Natural killer cell (primary cell): ENCODE measurements at regions not wholly inside any gene's neighbourhood (a gene's known extent, or its start where the extent isn't known, plus 50 kb on each side); places are given as distances from the start of the nearest gene placed in this dataset.

Experiments
- ATAC-seq, 3 donors: fragments of 150-1000 bp in 2 of 3; fragments of 200-7000 bp in 1 of 3; cut with Tn5 transposase; 1 replicate in 1 of 3; 2 replicates in 2 of 3; pipeline ENCODE4 v1.10.0; 2021; ENCODE audit warnings: mild to moderate bottlenecking in 2 of 3, moderate library complexity in 2 of 3
- DNase-seq, 2 donors: peaks; one replicate each; pipeline versions ENCODE4 v3.0.0 to v3.0.0-alpha.2; 2013 to 2021; ENCODE audit warnings: mixed read lengths in 1 of 2
- H3K27ac ChIP-seq: one replicate; pipeline ENCODE4 v1.5.1; 2013; ENCODE audit warnings: mild to moderate bottlenecking, low read length
- H3K27me3 ChIP-seq: one replicate; pipeline ENCODE4 v1.6.1; 2013; ENCODE audit warnings: low read length; ENCODE audit not compliant: control insufficient read depth, insufficient read depth
- H3K36me3 ChIP-seq: one replicate; pipeline ENCODE4 v1.6.1; 2013; ENCODE audit warnings: low read length; ENCODE audit not compliant: control insufficient read depth, insufficient read depth
- H3K4me1 ChIP-seq: one replicate; pipeline ENCODE4 v1.6.1; 2013; ENCODE audit warnings: low read length; ENCODE audit not compliant: control insufficient read depth, insufficient read depth
- H3K4me3 ChIP-seq: one replicate; pipeline ENCODE4 v1.5.1; 2013; ENCODE audit warnings: low read length
- H3K9me3 ChIP-seq: one replicate; pipeline ENCODE4 v1.6.1; 2013; ENCODE audit warnings: low read length; ENCODE audit not compliant: control insufficient read depth, insufficient read depth
- H3K27ac Mint-ChIP-seq, 2 donors: one replicate each; pipeline ENCODE4 v1.8.0; 2022; ENCODE audit warnings: mild to moderate bottlenecking in 2 of 2, mixed read lengths in 2 of 2, moderate library complexity in 1 of 2
- H3K27me3 Mint-ChIP-seq, 2 donors: one replicate each; pipeline ENCODE4 v1.8.0; 2022; ENCODE audit warnings: low read depth in 2 of 2, mixed read lengths in 2 of 2
- H3K36me3 Mint-ChIP-seq: one replicate; pipeline ENCODE4 v1.8.0; 2022; ENCODE audit warnings: mixed read lengths
- H3K4me1 Mint-ChIP-seq, 2 donors: one replicate each; pipeline ENCODE4 v1.8.0; 2022; ENCODE audit warnings: mixed read lengths in 2 of 2
- H3K4me3 Mint-ChIP-seq: one replicate; pipeline ENCODE4 v1.8.0; 2022; ENCODE audit warnings: mild to moderate bottlenecking, moderate library complexity, mixed read lengths
- H3K9me3 Mint-ChIP-seq, 2 donors: one replicate each; pipeline ENCODE4 v1.8.0; 2022; ENCODE audit warnings: mixed read lengths in 2 of 2
- CTCF ChIP-seq: fragments of 200-600 bp; IDR thresholded peaks from one replicate; pipeline ENCODE4 v1.8.0; 2022; ENCODE audit warnings: antibody characterized with exemption
- WGBS: methylation state at CpG from one replicate; pipeline ENCODE4 v1.1.7; 2013; ENCODE audit warnings: missing lambda C conversion rate; ENCODE audit not compliant: insufficient coverage; 5-methylcytosine and 5-hydroxymethylcytosine counted together
- intact Hi-C: fragments of 100-400 bp; cut with micrococcal nuclease; formaldehyde crosslinking; loops from one replicate; pipeline ENCODE4 v1.14.2; 2022

DNA sequence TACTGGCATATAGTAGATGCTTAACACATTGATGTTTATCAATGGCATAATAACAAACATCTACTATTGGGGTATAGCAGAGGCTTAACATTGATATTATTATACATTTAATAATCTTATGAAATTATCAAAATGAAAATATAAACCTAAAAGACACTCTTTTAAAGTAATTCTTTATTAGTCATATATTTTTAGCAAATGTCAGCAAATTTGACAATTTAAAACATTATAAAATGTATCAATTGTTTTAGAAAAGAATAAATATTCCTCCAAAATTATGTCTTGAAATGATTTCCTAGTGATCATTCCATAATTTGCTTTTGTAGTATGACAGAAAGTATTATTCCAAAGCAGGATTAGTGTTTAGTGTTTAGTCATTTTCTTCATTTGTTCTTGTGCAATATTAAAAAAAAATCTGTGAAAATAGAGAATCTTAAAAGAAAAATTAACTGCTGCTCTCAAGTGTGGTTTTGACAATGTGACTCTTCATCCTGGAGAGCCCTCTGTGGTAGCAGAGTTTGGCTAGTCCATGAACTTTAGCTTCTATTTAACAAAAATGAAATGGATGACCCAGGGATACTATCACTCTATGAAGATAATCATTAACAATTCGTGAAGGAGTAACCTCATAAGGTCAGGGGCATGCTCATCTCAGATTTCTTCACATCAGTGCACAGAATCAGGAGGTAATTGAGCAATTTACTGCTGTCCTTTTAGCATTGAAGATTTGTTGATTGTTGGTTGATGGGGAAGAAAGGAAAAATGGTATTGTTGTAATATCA, 1018.5 kb downstream of the LRFN5 start:
- H3K36me3 ChIP-seq = no peaks in the 10 kb centered on the region
- no peak for TF ChIP-seq CTCF
- Mint-ChIP-seq H3K4me1 (no peaks in the 10 kb centered on the region), H3K9me3 (peaks cover 8 to 9% of the 10 kb centered on the region in 2 donors), H3K27me3 (no peaks in the 10 kb centered on the region), H3K27ac (no peak overlapping the region), H3K4me3 (no peak overlapping the region), H3K36me3 (no peaks in the 10 kb centered on the region)
- DNase-seq (no peak), ATAC-seq (no peak)
- H3K27me3 ChIP-seq = no peaks in the 10 kb centered on the region
- no peak overlapping the region for H3K4me3 ChIP-seq
- H3K27ac ChIP-seq = no peak overlapping the region
- no peaks in the 10 kb centered on the region for H3K9me3 ChIP-seq
- WGBS = 71% methylated on average over 1 of the region's 1 CpG
- H3K4me1 ChIP-seq = no peaks in the 10 kb centered on the region
- intact Hi-C loops = no loop called here

GRCh38 chr14:42617005-42617404, 1010.3 kb downstream of the LRFN5 start:
- Histone ChIP-seq H3K4me1 (no peaks in the 10 kb centered on the region), H3K36me3 (no peaks in the 10 kb centered on the region), H3K4me3 (no peak overlapping the region), H3K27me3 (no peaks in the 10 kb centered on the region), H3K27ac (no peak overlapping the region), H3K9me3 (no peaks in the 10 kb centered on the region)
- no peak overlapping the region for H3K4me3 Mint-ChIP-seq
- no peaks in the 10 kb centered on the region for H3K4me1 Mint-ChIP-seq
- DNase-seq (no peak), ATAC-seq (no peak)
- no peaks in the 10 kb centered on the region for H3K27me3 Mint-ChIP-seq
- intact Hi-C loops = no loop called here
- no peak overlapping the region for H3K27ac Mint-ChIP-seq
- WGBS = no CpG with 5 or more reads among the region's 1 CpG
- H3K36me3 Mint-ChIP-seq = peaks cover 7% of the 10 kb centered on the region
- H3K9me3 Mint-ChIP-seq = peaks cover 11 to 25% of the 10 kb centered on the region in 2 donors
- TF ChIP-seq CTCF = no peak

- H3K27me3 ChIP-seq = no peaks in the 10 kb centered on the region
- no peak overlapping the region for H3K4me3 Mint-ChIP-seq
- intact Hi-C loops = no loop called here
- H3K4me3 ChIP-seq = no peak overlapping the region
- no peak overlapping the region for H3K27ac Mint-ChIP-seq
- H3K36me3 Mint-ChIP-seq = peaks cover 7% of the 10 kb centered on the region
- no peak for TF ChIP-seq CTCF
- no peaks in the 10 kb centered on the region for H3K4me1 ChIP-seq
- DNase-seq = no peak
- no peaks in the 10 kb centered on the region for H3K4me1 Mint-ChIP-seq
- ATAC-seq = no peak
- H3K9me3 ChIP-seq = no peaks in the 10 kb centered on the region
- H3K9me3 Mint-ChIP-seq = peaks cover 9 to 23% of the 10 kb centered on the region in 2 donors
- no peaks in the 10 kb centered on the region for H3K27me3 Mint-ChIP-seq
- no peaks in the 10 kb centered on the region for H3K36me3 ChIP-seq
- no peak overlapping the region for H3K27ac ChIP-seq
- WGBS = 83% methylated on average over 1 of the region's 3 CpGs
These were observed 1000.2 kb downstream of the LRFN5 start for GRCh38 chr14:42606839-42607238.

- no peak overlapping the region for H3K4me3 ChIP-seq
- no peak for ATAC-seq
- no peaks in the 10 kb centered on the region for H3K4me1 Mint-ChIP-seq
- no peaks in the 10 kb centered on the region for H3K27me3 Mint-ChIP-seq
- peaks cover 7% of the 10 kb centered on the region for H3K36me3 Mint-ChIP-seq
- H3K27ac ChIP-seq = no peak overlapping the region
- H3K27me3 ChIP-seq = no peaks in the 10 kb centered on the region
- no peaks in the 10 kb centered on the region for H3K9me3 ChIP-seq
- no peak for DNase-seq
- peaks cover 5 to 19% of the 10 kb centered on the region in 2 donors for H3K9me3 Mint-ChIP-seq
- intact Hi-C loops = no loop called here
- H3K36me3 ChIP-seq = no peaks in the 10 kb centered on the region
- 91% methylated on average over 1 of the region's 1 CpG for WGBS
- H3K4me1 ChIP-seq = no peaks in the 10 kb centered on the region
- no peak for TF ChIP-seq CTCF
- H3K4me3 Mint-ChIP-seq = no peak overlapping the region
- no peak overlapping the region for H3K27ac Mint-ChIP-seq
These were observed 995.7 kb downstream of the LRFN5 start for GRCh38 chr14:42602336-42602845.
